ENCODE measurements at regions not wholly inside any gene's neighbourhood (a gene's known extent, or its start where the extent isn't known, plus 50 kb on each side); places are given as distances from the start of the nearest gene placed in this dataset.

GRCh38 chr1:229132706-229133105, 138.2 kb upstream of the RAB4A start:
- TF ChIP-seq CTCF (IDR thresholded peaks at IDR 0.05), result no peak
- TF ChIP-seq POLR2A (IDR thresholded peaks at IDR 0.05), result no peak

Measured in Peyer's patch (tissue), 4 donors.